Hematopoietic multipotent progenitor cell treated with erythropoietin and hydrocortisone succinate and interleukin-3 and kit ligand, for 17 days (in vitro differentiated cells): ENCODE measurements at regions not wholly inside any gene's neighbourhood (a gene's known extent, or its start where the extent isn't known, plus 50 kb on each side); places are given as distances from the start of the nearest gene placed in this dataset.

ENCODE experiments used
- DNase-seq: peaks from one replicate; pipeline ENCODE4 v3.0.0-alpha.2; 2015; ENCODE audit warnings: low spot score

- no peak for DNase-seq
Observed at GRCh38 chr22:48941033-48941902, 886.4 kb downstream of the BRD1 start.

GRCh38 chr22:48940266-48941032 is 887.2 kb downstream of the BRD1 start:
- DNase-seq = no peak

- no peak for DNase-seq
Observed at GRCh38 chr22:48939441-48940265, 888.0 kb downstream of the BRD1 start.

GRCh38 chr22:48938741-48939140 is 888.9 kb downstream of the BRD1 start:
- DNase-seq = no peak

GRCh38 chr22:48937032-48937639 is 890.5 kb downstream of the BRD1 start:
- DNase-seq = no peak

- DNase-seq = no peak
Observed at GRCh38 chr22:48936391-48936790, 891.3 kb downstream of the BRD1 start.

- DNase-seq = no peak
Observed at GRCh38 chr22:48934446-48934845, 893.2 kb downstream of the BRD1 start.

- no peak for DNase-seq
Observed at GRCh38 chr22:48931452-48931851, 896.2 kb downstream of the BRD1 start.

GRCh38 chr22:48929276-48929790 is 898.3 kb downstream of the BRD1 start:
- DNase-seq = no peak

GRCh38 chr22:48927591-48927990 is 900.1 kb downstream of the BRD1 start:
- no peak for DNase-seq

- no peak for DNase-seq
Observed at GRCh38 chr22:48926643-48927042, 901.0 kb downstream of the BRD1 start.

GRCh38 chr22:48926136-48926535 is 901.5 kb downstream of the BRD1 start:
- no peak for DNase-seq

- no peak for DNase-seq
Observed at GRCh38 chr22:48925450-48925849, 902.2 kb downstream of the BRD1 start.

GRCh38 chr22:48923996-48924395 is 903.7 kb downstream of the BRD1 start:
- no peak for DNase-seq

GRCh38 chr22:48923165-48923865 is 904.4 kb downstream of the BRD1 start:
- no peak for DNase-seq

- no peak for DNase-seq
Observed at GRCh38 chr22:48921411-48921903, 906.2 kb downstream of the BRD1 start.

GRCh38 chr22:48920776-48921241 is 906.9 kb downstream of the BRD1 start:
- DNase-seq = no peak

GRCh38 chr22:48919851-48920589 is 907.7 kb downstream of the BRD1 start:
- no peak for DNase-seq

- no peak for DNase-seq
Observed at GRCh38 chr22:48919187-48919590, 908.5 kb downstream of the BRD1 start.

GRCh38 chr22:48918585-48919186 is 909.0 kb downstream of the BRD1 start:
- no peak for DNase-seq
